NT2/D1 (cell line): ENCODE measurements at regions not wholly inside any gene's neighbourhood (a gene's known extent, or its start where the extent isn't known, plus 50 kb on each side); places are given as distances from the start of the nearest gene placed in this dataset.

Source experiments
- SUZ12 ChIP-seq: IDR thresholded peaks from 2 replicates; pipeline ENCODE4 v1.6.1; 2011; ENCODE audit not compliant: insufficient read length, insufficient read depth; ENCODE audit errors: extremely low read depth
- YY1 ChIP-seq: IDR thresholded peaks from 2 replicates; pipeline ENCODE4 v1.6.1; 2011; ENCODE audit not compliant: insufficient read length, insufficient read depth
- ZNF274 ChIP-seq: IDR thresholded peaks from 2 replicates; pipeline ENCODE4 v1.6.1; 2011; ENCODE audit warnings: mild to moderate bottlenecking, low read depth, low read length

DNA sequence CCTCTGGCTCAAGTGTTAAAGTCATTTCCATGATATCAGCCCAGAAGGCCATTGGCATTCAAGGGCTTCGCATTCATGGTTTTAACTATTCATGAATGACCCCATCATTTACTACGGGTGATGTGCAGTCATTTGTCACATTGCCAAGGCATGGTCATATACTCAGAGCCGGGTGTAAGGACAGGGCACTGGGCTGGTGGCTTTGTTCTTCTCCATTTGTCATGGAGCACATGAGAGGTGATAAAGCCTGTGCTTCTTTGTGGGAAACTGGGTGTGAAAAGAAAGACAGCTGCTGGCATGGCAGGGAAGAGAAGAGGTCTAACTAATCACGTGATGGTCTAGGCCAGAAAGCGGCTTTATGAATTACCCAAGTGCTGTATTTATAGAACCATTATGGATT, 132.2 kb upstream of the PLXNA4 start:
- TF ChIP-seq ZNF274 = no peak
- no peak for TF ChIP-seq YY1
- TF ChIP-seq SUZ12 = no peak
